ENCODE measurements at regions not wholly inside any gene's neighbourhood (a gene's known extent, or its start where the extent isn't known, plus 50 kb on each side); places are given as distances from the start of the nearest gene placed in this dataset.

DNA sequence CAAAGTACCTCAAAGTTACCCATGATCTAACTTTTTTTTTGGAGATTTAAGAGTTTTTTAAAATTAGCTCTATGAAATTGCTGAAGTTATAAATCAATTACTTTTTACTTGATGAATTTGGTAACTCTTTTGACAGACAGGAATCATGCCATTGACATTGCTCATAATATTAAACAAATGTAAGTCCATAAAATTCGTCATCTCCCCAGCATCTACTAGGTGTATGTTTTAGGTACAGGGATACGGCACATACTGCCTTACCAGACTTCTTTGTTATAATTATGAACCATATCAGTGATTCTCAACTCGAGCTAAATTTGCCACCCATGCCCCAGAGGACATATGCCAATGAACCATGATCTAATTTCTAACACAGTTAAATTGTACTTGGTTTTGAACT, 247.5 kb upstream of the TGFBR2 start:
- Histone ChIP-seq H3K4me3 (ENCODE audit: low read length in 2 of 2) (no peak overlapping the region), H3K27ac (ENCODE audit: low read depth in 1 of 2, low read length in 2 of 2) (no peak overlapping the region), H3K4me1 (ENCODE audit: control insufficient read depth in 1 of 2, insufficient read depth in 2 of 2, low read length in 2 of 2) (peaks cover 5 to 7% of the 10 kb centered on the region in 2 donors), H3K36me3 (ENCODE audit: control insufficient read depth in 1 of 2, insufficient read depth in 2 of 2, low read length in 1 of 2) (no peaks in the 10 kb centered on the region), H3K9me3 (ENCODE audit: control insufficient read depth, low read length) (no peaks in the 10 kb centered on the region), H3K27me3 (ENCODE audit: control insufficient read depth in 1 of 2, insufficient read depth in 2 of 2, low read length in 1 of 2) (no peaks in the 10 kb centered on the region)
- intact Hi-C loops (cut with DNase I) = no loop called here
- DNase-seq = no peak
- WGBS, 2 donors = 93 to 94% methylated on average over 3 of the region's 3 CpGs
- no peak for ATAC-seq (ENCODE audit: low FRiP score)

DNA sequence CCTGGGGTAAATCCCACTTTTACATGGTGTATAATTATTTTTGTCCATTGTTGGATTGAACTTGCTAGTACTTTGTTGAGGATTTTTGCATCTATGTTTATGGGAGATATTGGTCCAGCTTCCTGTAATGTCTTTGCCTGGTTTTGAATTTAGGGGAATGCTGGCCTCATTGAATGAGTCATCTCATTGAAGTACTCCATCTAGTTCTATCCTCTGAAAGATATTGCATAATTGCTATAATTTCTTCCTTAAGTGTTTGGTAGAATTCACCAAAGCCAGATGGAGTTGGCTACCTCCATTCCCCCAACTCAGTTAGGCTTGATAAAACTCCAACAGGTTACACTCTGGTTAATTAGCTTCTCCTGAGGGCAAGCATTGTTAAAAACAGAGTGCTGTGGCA, 237.4 kb upstream of the TGFBR2 start:
- H3K9me3 ChIP-seq (ENCODE audit: control insufficient read depth, low read length) = no peaks in the 10 kb centered on the region
- H3K36me3 ChIP-seq (ENCODE audit: control insufficient read depth in 1 of 2, insufficient read depth in 2 of 2, low read length in 1 of 2) = no peaks in the 10 kb centered on the region
- H3K27me3 ChIP-seq (ENCODE audit: control insufficient read depth in 1 of 2, insufficient read depth in 2 of 2, low read length in 1 of 2) = no peaks in the 10 kb centered on the region
- H3K4me1 ChIP-seq (ENCODE audit: control insufficient read depth in 1 of 2, insufficient read depth in 2 of 2, low read length in 2 of 2) = peaks cover 2 to 3% of the 10 kb centered on the region in 2 donors
- ATAC-seq (ENCODE audit: low FRiP score) = no peak
- no peak overlapping the region for H3K4me3 ChIP-seq (ENCODE audit: low read length in 2 of 2)
- intact Hi-C loops (cut with DNase I) = no loop called here
- DNase-seq = no peak
- no peak overlapping the region for H3K27ac ChIP-seq (ENCODE audit: low read depth in 1 of 2, low read length in 2 of 2)

DNA sequence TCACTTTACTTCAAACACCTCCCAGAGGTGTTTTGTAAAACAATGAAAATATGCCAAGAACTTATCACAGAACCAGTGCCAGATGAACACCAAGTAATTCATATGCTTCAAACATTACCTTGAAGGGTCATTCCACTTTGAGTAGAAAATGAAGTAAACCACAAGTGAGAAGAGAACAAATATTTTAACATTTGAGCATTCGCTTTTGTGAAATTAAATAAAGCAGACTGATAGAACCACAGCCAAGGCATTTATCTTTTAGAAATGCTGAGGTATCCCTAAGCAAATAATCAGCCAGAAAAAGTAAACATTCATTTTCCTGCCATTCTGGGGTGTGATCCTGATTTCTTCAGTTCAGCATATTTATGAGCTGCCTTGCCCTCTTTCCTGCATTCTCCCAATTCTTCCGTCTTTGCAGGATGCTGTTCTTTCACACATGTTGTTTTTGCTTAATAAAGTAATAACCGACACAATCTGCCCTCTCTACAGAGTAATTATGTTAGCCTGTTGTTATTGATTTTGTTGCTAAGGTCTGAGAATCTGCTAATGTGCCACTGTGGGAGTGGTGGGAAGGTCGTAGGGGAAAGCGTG, 235.6 kb upstream of the TGFBR2 start:
- Histone ChIP-seq H3K27me3 (ENCODE audit: control insufficient read depth in 1 of 2, insufficient read depth in 2 of 2, low read length in 1 of 2) (no peaks in the 10 kb centered on the region), H3K4me3 (ENCODE audit: low read length in 2 of 2) (no peak overlapping the region), H3K9me3 (ENCODE audit: control insufficient read depth, low read length) (no peaks in the 10 kb centered on the region), H3K36me3 (ENCODE audit: control insufficient read depth in 1 of 2, insufficient read depth in 2 of 2, low read length in 1 of 2) (no peaks in the 10 kb centered on the region), H3K4me1 (ENCODE audit: control insufficient read depth in 1 of 2, insufficient read depth in 2 of 2, low read length in 2 of 2) (peaks cover 2 to 3% of the 10 kb centered on the region in 2 donors), H3K27ac (ENCODE audit: low read depth in 1 of 2, low read length in 2 of 2) (no peak overlapping the region)
- 10 to 18% methylated on average over 5 of the region's 5 CpGs for WGBS, 2 donors
- no peak for DNase-seq
- ATAC-seq (ENCODE audit: low FRiP score) = no peak
- intact Hi-C loops (cut with DNase I) = no loop called here

DNA sequence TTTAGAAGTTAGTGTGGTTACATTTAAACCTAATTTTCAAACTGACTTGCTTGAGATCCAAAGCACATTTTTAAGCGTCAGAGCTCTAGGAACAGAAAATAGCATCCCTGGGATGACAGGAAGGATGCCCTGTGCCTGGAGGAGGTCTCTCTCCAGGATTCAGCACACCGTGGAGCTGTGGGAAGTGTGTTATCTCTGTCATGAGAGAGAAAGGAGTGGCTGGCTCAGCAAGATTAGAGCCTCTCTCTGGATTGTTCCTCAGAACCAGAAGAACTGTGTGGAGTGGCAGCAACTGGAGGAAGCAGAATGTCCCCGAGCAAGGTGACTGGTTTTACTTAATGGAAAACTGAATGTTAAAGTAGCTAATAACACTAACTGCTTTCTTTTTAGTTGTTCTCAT, 233.6 kb upstream of the TGFBR2 start:
- H3K27me3 ChIP-seq (ENCODE audit: control insufficient read depth in 1 of 2, insufficient read depth in 2 of 2, low read length in 1 of 2) = no peaks in the 10 kb centered on the region
- no peaks in the 10 kb centered on the region for H3K36me3 ChIP-seq (ENCODE audit: control insufficient read depth in 1 of 2, insufficient read depth in 2 of 2, low read length in 1 of 2)
- DNase-seq = no peak
- H3K4me1 ChIP-seq (ENCODE audit: control insufficient read depth in 1 of 2, insufficient read depth in 2 of 2, low read length in 2 of 2) = peaks cover 2 to 3% of the 10 kb centered on the region in 2 donors
- H3K9me3 ChIP-seq (ENCODE audit: control insufficient read depth, low read length) = no peaks in the 10 kb centered on the region
- no peak for ATAC-seq (ENCODE audit: low FRiP score)
- no peak overlapping the region for H3K4me3 ChIP-seq (ENCODE audit: low read length in 2 of 2)
- 18 to 26% methylated on average over 3 of the region's 3 CpGs for WGBS, 2 donors
- intact Hi-C loops (cut with DNase I) = no loop called here
- H3K27ac ChIP-seq (ENCODE audit: low read depth in 1 of 2, low read length in 2 of 2) = no peak overlapping the region

DNA sequence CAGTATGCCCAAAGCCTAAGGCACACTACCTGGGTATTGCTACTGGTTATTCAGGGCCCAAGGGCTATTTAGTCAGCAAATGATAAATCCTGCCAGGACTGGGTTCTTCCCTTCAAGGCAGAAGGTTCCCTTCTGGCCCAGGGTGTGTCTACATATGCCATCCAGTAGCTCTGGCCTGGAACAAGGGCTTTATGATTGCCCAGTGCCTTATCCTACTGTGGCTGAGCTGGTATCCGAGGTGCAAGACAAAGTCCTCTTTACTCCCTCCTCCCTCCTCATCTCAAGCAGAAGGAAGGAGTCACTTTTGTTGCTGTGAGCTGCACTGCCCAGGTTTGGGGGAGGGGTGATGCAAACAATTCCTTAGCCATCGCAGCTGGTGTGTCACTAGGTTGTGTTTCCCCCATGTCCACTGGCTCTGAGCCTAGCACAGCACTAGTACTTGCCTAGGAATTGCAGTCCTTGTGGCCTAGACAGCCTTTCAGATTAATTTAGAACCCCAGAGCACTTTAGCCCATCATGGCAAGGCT, 221.8 kb upstream of the TGFBR2 start:
- Histone ChIP-seq H3K36me3 (ENCODE audit: control insufficient read depth in 1 of 2, insufficient read depth in 2 of 2, low read length in 1 of 2) (no peaks in the 10 kb centered on the region), H3K27ac (ENCODE audit: low read depth in 1 of 2, low read length in 2 of 2) (no peak overlapping the region), H3K4me1 (ENCODE audit: control insufficient read depth in 1 of 2, insufficient read depth in 2 of 2, low read length in 2 of 2) (no peaks in the 10 kb centered on the region), H3K4me3 (ENCODE audit: low read length in 2 of 2) (no peak overlapping the region), H3K27me3 (ENCODE audit: control insufficient read depth in 1 of 2, insufficient read depth in 2 of 2, low read length in 1 of 2) (no peaks in the 10 kb centered on the region), H3K9me3 (ENCODE audit: control insufficient read depth, low read length) (no peaks in the 10 kb centered on the region)
- DNase-seq (no peak), ATAC-seq (ENCODE audit: low FRiP score) (no peak)
- whole genome bisulfite sequencing, 2 donors = 83 to 93% methylated on average over 2 of the region's 2 CpGs
- intact Hi-C loops (cut with DNase I) = no loop called here

DNA sequence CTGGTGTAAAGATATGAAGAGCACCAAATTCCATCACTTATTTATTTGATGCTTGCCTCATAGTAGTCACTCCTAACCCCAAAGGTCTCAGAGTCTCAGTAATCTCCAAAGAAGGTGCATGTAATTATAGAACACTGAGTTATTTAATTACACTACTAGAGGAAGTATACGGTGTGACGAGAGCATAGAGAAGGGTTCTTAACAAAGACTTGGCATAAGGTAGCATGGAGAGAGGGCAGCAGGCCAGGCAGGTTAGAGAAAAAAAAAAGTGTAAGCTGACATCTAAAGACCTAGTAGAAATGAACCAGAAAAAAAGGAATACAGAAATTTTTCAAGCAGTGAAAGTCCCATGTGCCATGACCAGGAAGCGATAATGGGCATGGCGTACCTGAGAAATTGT, 213.3 kb upstream of the TGFBR2 start:
- intact Hi-C loops (cut with DNase I) = no loop called here
- ATAC-seq (ENCODE audit: low FRiP score) = no peak
- Histone ChIP-seq H3K27me3 (ENCODE audit: control insufficient read depth in 1 of 2, insufficient read depth in 2 of 2, low read length in 1 of 2) (no peaks in the 10 kb centered on the region), H3K4me1 (ENCODE audit: control insufficient read depth in 1 of 2, insufficient read depth in 2 of 2, low read length in 2 of 2) (no peaks in the 10 kb centered on the region), H3K36me3 (ENCODE audit: control insufficient read depth in 1 of 2, insufficient read depth in 2 of 2, low read length in 1 of 2) (no peaks in the 10 kb centered on the region), H3K9me3 (ENCODE audit: control insufficient read depth, low read length) (no peaks in the 10 kb centered on the region), H3K27ac (ENCODE audit: low read depth in 1 of 2, low read length in 2 of 2) (no peak overlapping the region), H3K4me3 (ENCODE audit: low read length in 2 of 2) (no peak overlapping the region)
- DNase-seq = no peak
- 80% methylated on average over 4 of the region's 4 CpGs for WGBS, 2 donors

DNA sequence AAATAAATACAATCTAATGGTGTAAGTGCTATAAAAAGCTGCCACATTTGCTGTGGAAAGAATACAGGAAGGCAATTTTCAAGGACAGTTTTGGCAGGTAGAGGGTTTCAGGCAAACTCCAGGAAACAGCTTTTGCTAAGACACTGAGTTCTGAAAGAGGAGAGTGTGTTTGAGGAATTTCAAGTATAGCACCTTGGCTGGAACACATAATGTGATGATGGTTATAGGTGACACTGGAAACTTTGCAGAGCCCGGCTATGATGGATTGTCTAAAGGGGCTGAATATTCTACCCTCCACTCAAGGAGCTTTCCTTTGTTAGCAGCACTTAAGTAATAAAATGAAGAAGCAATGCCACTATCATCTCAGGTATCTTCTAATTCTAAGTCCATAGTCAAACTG, 209.4 kb upstream of the TGFBR2 start:
- H3K36me3 ChIP-seq (ENCODE audit: control insufficient read depth in 1 of 2, insufficient read depth in 2 of 2, low read length in 1 of 2) = no peaks in the 10 kb centered on the region
- no peak for DNase-seq
- no peaks in the 10 kb centered on the region for H3K9me3 ChIP-seq (ENCODE audit: control insufficient read depth, low read length)
- H3K27ac ChIP-seq (ENCODE audit: low read depth in 1 of 2, low read length in 2 of 2) = no peak overlapping the region
- intact Hi-C loops (cut with DNase I) = no loop called here
- 97 to 99% methylated on average over 1 of the region's 1 CpG for WGBS, 2 donors
- H3K4me3 ChIP-seq (ENCODE audit: low read length in 2 of 2) = no peak overlapping the region
- no peaks in the 10 kb centered on the region for H3K27me3 ChIP-seq (ENCODE audit: control insufficient read depth in 1 of 2, insufficient read depth in 2 of 2, low read length in 1 of 2)
- no peaks in the 10 kb centered on the region for H3K4me1 ChIP-seq (ENCODE audit: control insufficient read depth in 1 of 2, insufficient read depth in 2 of 2, low read length in 2 of 2)
- ATAC-seq (ENCODE audit: low FRiP score) = no peak

DNA sequence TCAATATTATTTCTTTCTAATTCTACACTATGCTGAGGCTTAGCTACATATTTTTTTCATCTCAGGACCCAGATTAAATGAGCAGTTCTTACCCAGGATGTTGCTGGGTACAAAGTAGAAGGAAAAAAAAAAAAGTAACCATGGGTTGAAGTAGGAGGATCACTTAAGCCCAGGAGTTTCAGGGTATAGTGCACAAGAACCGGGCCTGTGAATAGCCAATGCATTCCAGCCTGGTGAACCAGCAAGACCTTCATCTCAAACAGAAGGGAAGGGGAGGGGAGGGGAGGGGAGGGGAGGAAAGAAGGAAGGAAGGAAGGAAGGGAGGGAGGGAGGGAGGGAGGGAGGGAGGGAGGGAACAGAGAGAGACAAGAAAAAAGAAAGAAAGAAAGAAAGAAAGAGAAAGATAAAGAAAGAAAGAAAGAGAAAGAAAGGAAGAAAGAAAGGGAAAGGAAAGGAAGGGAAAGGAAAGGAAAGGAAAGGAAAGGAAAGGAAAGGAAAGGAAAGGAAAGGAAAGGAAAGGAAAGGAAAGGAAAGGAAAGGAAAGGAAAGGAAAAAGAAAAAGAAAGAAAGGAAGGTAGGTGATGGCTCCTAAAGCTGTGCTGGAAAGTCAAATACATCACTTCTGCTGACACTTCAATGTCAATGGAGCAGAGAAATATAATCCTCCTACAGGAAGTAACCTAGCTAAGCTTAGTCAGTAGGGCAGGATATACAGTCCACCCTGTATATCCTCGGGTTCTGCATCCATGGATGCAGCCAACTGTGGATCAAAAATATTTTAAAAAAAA, 206.8 kb upstream of the TGFBR2 start:
- H3K4me3 ChIP-seq (ENCODE audit: low read length in 2 of 2) = no peak overlapping the region
- intact Hi-C loops (cut with DNase I) = no loop called here
- no peaks in the 10 kb centered on the region for H3K36me3 ChIP-seq (ENCODE audit: control insufficient read depth in 1 of 2, insufficient read depth in 2 of 2, low read length in 1 of 2)
- H3K27ac ChIP-seq (ENCODE audit: low read depth in 1 of 2, low read length in 2 of 2) = no peak overlapping the region
- WGBS, 2 donors = 86% methylated on average over 2 of the region's 2 CpGs
- ATAC-seq (ENCODE audit: low FRiP score) = no peak
- H3K4me1 ChIP-seq (ENCODE audit: control insufficient read depth in 1 of 2, insufficient read depth in 2 of 2, low read length in 2 of 2) = no peaks in the 10 kb centered on the region
- no peaks in the 10 kb centered on the region for H3K27me3 ChIP-seq (ENCODE audit: control insufficient read depth in 1 of 2, insufficient read depth in 2 of 2, low read length in 1 of 2)
- no peaks in the 10 kb centered on the region for H3K9me3 ChIP-seq (ENCODE audit: control insufficient read depth, low read length)
- no peak for DNase-seq

DNA sequence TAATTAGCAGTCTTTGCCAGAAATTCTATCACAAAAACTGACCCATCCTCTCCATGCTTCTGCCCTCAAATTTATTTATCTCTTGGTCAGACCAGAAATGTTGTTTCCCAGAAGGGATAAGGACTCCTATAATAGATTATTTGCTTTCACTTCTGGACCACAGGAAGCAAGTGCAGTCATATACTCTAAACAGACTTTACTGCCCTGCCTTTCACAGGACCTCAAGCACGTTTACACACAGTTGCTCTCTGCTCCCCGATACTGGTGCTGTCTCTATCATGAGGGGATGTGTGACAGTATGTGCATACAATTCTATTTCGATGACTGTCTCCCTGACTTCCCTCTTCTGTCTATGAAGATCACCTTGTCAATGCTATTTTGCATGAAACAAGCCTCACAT, 205.5 kb upstream of the TGFBR2 start:
- WGBS, 2 donors = 74 to 75% methylated on average over 3 of the region's 3 CpGs
- DNase-seq (no peak), ATAC-seq (ENCODE audit: low FRiP score) (no peak)
- H3K27ac ChIP-seq (ENCODE audit: low read depth in 1 of 2, low read length in 2 of 2) = no peak overlapping the region
- no peaks in the 10 kb centered on the region for H3K27me3 ChIP-seq (ENCODE audit: control insufficient read depth in 1 of 2, insufficient read depth in 2 of 2, low read length in 1 of 2)
- no peak overlapping the region for H3K4me3 ChIP-seq (ENCODE audit: low read length in 2 of 2)
- H3K4me1 ChIP-seq (ENCODE audit: control insufficient read depth in 1 of 2, insufficient read depth in 2 of 2, low read length in 2 of 2) = no peaks in the 10 kb centered on the region
- H3K36me3 ChIP-seq (ENCODE audit: control insufficient read depth in 1 of 2, insufficient read depth in 2 of 2, low read length in 1 of 2) = no peaks in the 10 kb centered on the region
- no peaks in the 10 kb centered on the region for H3K9me3 ChIP-seq (ENCODE audit: control insufficient read depth, low read length)
- intact Hi-C loops (cut with DNase I) = no loop called here

All from aorta (tissue), 5 donors.